ENCODE measurements at regions not wholly inside any gene's neighbourhood (a gene's known extent, or its start where the extent isn't known, plus 50 kb on each side); places are given as distances from the start of the nearest gene placed in this dataset.
"Not testable (repeated sequence)": the region's sequence is repeated elsewhere in the genome, so short reads cannot be mapped to it uniquely, and the experiment has no call there.

DNA sequence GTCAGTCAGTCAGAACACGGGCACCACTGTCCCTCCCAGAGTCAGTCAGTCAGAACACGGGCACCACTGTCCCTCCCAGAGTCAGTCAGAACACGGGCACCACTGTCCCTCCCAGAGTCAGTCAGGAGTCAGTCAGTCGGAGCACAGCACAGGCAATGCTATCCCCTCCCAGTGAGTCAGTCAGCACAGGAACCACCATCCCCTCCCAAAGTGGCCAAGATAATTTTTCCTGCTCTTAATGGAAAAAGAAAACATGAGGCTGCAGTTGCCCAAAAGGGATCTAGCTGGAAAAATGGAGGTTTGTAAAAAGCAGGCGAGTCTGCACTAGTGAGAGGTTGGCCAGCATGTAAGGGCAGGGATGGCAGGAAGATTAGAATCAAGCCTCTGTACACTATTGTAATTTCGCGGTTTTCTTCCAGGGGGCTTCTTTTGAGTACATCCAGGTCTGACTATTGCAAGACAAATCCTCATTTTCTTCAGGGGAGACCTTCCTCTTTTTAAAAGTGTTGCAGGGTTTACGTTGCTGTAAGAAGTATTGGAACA lies 213.8 kb downstream of the SIPA1L2 start:
- DNase-seq (ENCODE audit: low spot score): no peak

DNA sequence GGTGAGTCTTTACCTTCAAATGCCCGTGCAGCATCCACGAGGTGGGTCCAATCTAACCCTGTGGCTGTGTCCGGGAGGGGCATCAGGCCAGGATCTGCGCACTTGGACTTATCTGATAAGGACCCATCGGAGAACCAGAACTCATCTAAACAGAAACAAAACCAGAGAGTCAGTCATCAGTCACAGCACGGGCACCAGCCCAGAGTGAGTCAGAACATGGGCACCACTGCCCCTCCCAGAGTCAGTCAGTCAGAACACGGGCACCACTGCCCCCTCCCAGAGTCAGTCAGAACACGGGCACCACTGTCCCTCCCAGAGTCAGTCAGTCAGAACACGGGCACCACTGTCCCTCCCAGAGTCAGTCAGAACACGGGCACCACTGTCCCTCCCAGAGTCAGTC lies 214.5 kb downstream of the SIPA1L2 start:
- not testable (repeated sequence) for DNase-seq (ENCODE audit: low spot score)

DNA sequence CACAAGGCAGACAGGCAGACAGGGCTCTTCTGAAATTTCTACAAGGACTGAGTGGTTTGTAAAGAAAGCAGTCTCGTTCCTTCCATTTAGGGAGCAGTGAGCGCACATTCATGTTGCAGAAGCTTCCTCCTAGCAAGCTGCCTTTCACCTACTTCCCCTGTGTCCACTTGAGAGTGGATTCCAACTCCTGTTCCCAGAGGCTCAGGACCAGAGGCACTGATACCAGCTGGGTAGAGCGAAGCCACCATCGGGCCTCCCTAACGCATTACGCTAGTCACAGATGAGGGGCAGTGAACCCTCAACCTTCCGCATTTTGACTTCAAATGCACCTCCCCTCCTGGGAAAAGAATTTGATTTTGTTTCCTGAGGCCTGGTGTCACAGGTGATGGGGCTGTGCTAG lies 215.8 kb downstream of the SIPA1L2 start:
- DNase-seq (ENCODE audit: low spot score): no peak

DNA sequence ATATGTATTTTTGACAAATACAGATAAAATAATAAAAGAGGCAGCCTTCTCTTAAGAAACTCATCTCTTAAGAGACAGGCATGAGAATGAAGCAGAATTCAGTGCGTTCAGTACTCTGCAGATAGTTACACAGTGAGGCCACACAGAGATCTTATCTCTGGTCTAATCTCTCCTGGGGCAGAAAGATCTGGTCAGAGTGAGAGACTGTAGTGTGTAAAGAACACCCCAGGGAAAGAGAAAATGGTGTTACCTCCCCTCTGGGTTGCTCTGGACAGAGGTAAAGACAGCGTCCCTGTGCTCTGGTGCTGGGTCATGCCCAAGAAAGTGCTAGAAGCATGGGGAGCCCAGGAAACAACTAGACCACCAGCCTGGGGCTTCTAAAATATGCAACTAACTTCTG lies 216.3 kb downstream of the SIPA1L2 start:
- DNase-seq (ENCODE audit: low spot score): no peak

DNA sequence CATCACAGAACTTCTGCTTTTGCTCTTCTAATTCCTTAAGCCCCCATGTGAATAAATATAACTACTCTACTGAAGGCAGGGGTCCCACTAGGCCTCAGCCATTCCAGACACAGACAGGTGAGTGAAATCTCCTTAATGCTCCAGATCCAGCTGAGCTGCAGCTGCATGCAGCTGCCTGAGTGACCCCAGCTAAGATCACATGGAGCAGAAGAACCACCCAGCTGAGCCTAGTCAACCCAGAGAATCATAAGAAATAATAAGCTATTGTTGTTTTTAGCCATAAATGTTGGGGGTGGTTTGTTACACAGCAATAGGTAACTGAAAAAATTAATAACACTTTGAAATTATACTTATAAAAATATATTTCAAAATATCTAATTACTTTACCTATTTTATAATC lies 220.3 kb downstream of the SIPA1L2 start:
- no peak for DNase-seq (ENCODE audit: low spot score)

DNA sequence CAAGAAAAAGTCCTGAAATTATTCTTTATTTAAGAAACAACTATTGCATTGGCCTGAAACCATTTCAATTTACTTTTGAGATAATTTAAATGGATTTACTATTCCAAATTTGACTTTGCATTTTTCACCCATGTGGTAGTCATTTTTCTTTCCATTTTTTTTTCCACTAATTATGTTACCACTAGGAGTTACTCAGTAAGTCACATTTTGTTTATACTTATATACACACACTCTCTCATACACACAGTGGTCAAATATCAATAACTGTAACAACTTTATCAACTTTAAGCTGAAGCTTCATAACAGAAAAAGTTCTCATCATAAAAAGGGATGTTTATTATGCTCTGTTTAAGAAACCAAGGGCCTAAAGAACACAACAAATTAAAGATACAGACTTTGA lies 222.8 kb downstream of the SIPA1L2 start:
- no peak for DNase-seq (ENCODE audit: low spot score)

DNA sequence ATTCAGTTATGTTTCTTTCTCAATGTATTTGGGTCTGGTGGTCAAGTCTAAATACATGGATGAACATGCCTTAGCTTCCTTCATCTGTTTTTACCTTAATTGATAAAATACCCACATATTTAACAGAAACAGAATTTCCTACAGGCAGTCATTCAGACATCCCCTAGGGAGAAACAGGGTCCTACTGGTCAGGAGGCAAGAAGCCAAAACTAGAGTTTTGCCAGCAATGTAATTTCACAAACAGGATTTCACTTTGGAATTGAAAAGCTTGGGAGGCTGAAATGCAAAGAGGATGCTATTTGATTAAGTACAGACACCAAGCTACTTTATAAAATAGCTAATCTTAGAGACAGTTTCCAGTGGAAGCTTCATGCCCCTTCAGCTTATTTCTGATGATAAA lies 224.2 kb downstream of the SIPA1L2 start:
- no peak for DNase-seq (ENCODE audit: low spot score)

DNA sequence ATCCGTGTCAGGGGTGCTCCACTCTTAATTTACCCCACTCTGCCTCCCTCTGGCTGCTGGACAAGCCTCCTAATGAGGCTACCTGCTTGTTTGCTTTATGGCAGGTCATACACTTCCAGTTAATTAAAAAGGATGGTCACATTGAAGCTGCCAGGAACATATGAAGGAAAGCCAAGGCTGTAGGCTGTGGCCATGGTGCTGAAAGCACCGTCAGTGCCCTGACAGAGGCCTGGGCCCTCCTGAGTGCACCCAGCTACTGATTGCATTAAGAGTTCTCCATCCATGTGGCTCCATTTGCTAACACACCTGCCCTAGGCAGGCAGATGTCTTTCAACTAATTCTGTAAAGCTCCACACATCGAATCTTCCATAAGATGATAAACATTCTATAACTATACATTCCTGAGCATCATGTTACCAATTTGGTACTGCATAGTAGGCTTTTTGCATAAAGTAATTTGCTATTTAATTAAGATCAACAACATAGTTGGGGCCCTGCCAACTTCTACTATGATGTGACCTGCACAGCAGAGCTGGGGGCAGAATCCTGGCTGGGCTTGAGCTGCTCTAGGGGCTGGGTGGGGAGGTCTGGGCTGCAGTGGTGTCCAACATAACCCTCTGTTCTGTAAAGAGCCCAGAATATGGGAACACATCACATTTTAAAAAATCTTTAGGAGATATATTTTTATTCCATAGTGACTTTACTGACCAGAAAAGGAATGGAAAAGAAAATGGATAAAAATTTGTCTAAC lies 224.8 kb downstream of the SIPA1L2 start:
- no peak for DNase-seq (ENCODE audit: low spot score)

DNA sequence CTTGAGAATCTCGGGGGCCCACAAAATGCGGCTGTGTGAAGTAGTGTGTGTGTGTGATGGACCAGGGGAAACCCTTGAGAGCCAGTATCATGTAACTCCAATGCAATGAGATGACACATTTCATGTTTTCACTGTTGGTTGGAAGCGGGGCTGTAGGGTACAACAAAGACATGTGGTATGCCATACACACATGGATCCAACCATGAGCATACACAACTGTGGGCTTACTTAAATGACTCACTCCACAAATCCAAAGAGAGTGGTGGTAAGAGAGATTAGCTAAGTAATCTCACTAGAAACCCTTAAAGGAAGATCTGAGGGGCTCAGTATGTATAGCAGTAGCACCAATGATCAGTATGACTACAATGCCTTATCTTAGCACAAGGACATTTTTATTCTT lies 225.7 kb downstream of the SIPA1L2 start:
- no peak for DNase-seq (ENCODE audit: low spot score)

DNA sequence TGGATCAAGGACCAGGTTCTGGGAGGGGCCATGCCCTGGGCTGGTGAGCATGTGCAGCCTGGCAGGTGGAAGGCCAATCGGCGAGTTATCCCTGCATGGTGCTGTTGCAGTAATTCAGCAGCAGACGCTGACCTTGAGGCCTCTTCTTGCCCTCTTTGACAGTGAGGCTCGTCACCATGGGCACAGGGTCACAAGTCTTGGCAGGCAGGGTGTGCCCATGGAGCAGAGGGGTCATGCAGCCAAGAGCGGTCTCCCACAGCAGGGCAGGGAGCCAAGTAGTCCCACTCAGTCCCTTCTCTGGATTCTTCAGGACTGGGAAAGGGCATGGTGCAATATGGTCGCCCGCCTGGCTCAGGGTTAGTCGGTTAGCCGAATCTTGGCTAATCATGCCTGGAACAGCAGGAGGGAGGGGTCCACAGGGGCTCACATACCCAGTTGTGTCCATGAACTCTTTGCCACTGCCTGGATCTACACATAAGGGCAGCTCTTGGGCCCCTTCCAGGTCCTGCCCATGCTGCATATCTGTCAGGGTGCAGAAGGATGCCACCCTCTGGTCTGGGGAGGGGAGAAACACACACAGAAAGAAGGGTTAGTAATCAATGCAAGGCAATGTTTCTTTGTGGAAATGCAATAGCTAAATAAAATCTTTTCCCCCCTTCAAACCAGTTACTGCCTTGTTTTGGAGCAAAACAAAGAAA lies 226.8 kb downstream of the SIPA1L2 start:
- no peak for DNase-seq (ENCODE audit: low spot score)

DNA sequence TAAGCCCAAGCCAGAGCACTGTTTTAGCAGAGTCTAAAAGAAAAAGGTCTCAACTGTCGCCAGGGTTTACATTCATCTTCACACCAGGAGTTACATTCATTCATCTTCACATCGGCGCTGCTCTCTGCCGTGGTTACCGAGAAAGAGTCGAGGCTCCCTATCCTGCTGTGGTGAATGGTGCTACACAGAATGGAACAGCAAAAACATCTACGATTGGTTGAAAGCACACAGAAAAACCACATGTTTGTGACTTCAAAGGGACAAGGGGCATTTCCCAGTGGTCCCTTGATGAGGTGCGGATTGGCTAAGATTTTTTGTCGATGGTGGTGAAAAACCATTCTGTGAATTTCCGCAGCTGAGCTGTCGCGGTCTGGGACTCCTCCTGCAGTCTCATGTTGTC lies 231.1 kb downstream of the SIPA1L2 start:
- no peak for DNase-seq (ENCODE audit: low spot score)

DNA sequence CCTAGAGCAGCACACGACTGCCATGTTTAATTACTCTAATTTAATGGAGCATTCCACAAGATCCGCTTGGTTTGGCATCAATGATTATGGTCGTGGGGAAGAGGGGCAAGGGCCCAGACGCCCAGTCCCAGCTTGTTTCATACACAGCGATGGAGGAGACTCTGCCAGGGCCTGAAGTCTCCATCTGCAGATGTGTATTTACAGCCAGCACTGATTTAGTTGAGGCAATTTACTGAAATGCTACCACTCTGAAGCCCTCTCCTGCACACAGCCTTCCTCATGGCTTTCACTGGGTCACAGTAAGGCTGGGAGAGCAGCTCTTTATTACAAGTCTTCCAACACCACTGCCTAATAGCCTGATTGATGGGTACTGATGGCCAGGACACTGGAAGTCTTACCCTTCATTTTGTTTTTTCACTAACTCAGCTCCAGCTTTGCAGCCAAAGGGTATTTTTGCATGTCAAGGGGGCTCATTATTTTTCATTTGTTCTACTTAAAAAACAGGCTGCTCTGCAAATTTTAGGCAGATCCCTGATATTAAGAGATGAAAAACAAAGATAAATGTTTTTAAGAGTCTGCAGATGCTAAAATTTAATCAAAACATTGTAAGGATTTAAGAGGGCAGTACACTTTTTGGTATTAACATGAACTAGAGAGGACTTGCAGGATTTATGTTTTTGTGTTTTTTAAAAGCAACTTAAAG lies 236.3 kb downstream of the SIPA1L2 start:
- DNase-seq (ENCODE audit: low spot score): no peak

DNA sequence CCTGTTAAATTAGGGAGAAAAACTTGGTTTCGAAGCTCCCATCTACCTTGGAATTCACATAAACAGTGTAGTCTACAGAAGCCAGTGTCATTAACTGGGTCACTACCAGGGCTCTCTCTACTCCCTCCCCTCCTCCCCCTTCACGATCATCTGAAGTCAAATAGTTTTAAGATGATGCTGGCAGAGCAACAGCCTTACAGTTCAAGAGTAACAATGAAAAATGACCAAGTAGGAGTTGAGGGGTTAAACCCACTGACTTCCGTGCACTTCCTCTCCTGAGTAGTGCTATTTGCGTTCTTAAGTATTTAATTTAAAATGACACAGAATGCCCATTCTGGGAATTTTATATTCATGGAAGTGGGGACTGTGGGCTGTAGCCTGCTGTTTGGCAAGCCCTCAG lies 236.9 kb downstream of the SIPA1L2 start:
- no peak for DNase-seq (ENCODE audit: low spot score)

DNA sequence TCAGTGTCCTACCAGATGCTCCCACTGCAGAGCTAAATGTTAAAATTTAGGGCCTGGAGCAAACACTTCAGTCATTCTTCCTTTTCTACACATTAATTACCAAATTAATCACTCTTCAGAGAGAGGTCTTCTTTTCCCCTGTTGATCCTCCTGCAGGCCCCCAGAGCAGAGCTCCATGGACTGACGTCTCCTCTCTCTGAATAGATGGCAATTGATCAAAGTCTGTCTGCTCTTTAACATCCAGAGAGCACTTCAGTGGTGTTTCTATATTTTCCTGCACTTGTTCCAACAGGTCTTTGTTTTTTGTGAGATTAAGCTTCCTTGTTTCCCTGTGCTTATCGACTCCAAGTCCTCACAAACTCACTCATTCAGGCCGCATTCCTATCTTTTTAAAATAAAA lies 239.3 kb downstream of the SIPA1L2 start:
- no peak for DNase-seq (ENCODE audit: low spot score)

DNA sequence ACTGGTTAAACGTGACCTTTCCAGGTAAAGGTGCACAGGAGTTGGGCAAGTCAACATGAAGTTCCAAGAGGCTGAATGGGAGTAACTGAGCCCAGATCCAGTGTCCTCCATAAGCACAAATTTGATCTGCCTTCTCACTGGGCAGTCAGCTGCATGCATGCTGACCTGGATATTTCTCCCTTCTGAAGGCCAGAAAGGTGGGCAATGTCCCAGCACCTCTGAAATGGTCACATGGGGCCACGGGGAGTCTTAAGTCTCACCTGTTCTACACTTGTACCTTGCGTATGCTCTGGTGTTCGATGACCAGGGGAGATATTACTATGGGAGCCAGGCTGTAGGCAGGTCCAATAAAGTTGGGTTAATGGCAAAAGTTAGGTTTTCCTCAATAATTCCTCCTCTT lies 240.2 kb downstream of the SIPA1L2 start:
- no peak for DNase-seq (ENCODE audit: low spot score)

DNA sequence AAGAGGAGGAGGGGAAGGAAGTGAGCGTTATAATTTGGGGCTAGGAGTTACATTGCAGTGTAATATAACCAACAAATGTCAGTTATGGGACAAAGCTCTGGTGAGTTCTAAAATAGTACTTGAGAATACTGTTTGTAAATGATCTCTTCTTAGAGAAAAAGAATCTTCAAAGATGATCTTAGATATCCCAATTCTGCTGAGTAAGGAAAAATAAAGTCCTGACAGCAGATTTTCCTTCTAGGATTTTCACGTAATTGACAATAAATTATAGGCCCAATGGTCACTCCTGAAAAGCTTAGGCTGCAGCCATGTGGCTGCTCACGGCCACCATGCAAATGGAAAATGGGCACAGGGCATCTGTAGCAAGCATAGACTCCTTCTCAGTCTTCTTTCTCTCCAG lies 241.6 kb downstream of the SIPA1L2 start:
- no peak for DNase-seq (ENCODE audit: low spot score)

DNA sequence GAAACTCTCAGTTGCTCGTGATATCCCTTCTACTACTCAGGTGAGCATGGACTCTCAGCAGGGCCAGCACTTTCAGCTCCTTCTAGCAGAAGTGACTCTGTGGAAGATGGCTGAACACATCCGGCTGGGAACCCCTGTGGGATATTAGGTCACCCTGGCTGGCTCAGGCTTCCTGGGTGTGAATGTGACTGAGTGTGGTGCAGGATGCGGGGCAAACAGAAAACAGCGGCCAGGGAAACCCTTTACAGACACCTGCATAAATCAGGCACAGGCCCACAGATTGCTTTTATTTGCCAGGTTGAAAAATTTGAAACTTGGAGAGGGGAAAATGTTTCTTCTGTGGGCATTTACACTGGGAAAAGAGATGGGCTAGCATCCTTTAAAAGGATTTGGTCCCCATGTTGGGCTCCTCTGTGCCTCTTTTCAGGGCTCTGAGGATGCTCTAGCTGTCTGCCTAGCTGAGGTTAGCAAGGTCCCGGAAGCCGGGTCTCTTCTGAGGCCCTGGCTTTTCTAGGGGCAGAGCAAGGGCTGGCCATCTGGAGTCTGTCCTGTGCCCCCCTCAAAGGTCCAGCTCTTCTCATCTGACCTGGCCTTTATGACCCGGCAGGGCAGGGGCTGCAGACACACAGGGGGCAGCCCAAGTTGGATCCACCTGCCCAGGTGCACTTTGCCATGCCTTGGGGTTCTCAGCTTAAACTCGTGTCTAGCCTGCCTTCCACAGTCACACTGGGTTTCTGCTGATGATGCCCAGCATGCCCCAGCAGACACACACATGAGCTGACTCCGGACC lies 243.0 kb downstream of the SIPA1L2 start:
- no peak for DNase-seq (ENCODE audit: low spot score)

DNA sequence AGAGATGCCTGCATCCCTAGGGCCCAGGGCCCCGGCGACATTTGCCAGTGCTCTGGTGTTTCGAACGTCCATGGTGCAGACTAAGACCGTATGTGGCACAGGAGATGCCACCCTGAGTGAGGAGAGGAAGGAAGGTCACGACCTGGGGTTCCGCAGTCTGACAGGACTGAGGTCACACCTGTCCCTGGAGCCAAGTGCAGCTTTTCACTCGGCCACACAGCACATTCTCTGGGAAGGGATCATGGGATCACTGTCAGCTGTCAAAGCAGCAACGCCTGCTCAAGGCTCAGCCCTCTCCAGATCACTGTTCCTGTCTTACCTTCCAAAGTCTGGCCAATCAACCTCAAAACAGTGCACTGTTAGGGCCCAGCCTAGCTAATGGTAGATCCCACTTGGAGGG lies 243.6 kb downstream of the SIPA1L2 start:
- no peak for DNase-seq (ENCODE audit: low spot score)

DNA sequence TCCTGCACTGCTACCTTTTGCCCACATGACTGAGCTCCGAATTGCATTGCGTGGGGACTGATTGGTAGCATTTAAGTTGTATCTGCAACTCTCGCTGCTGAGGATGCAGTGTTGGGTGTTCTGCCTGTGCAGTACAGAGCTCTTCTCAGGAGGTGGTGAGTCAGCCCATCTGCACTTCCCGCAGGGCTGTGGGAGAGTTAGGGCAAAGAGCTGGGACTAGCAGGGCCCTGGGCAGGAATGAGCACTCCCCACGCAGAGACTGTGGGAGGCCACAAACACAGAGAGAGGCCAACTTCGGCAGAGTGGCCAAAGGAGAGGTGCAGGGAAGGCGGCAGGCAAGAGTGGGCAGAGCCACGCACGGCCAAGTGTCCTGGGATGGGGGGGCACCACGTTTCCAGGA lies 244.7 kb downstream of the SIPA1L2 start:
- peak; percentile 53 for DNase-seq (ENCODE audit: low spot score)

DNA sequence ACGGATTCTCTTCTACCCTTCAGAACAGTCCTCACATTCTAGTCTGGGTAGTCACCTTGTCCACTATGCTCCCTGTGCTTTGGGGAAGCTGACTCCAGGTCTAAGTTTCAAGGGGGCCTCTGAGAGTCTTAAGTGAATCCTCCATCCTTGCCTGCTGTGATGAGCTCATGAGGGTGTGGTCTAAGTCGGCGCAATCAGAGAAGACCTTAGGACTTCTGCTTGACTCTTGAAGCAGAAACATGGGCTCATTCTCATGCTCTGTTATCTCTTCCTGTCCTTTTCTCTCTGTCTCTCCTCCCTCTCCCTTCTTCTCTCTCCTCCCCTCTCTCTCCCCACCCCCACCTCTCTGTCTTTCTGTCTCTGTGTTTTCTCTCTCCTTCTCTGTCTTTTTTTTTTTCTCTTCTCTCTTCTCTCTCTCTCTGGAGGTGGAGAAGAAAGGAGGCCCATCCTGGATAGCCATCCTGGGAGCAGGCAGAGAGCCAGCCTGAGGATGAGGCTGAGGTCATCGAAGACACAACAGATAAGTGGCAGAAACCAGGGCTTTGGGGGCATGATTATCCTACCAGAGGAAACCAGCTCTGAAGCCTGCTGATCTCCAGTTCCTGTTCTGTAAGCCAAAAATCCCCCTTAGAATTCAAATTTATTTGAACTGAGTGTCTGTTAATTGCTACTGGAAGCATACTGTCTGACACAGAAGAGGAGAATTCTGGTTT lies 245.6 kb downstream of the SIPA1L2 start:
- no peak for DNase-seq (ENCODE audit: low spot score)

DNA sequence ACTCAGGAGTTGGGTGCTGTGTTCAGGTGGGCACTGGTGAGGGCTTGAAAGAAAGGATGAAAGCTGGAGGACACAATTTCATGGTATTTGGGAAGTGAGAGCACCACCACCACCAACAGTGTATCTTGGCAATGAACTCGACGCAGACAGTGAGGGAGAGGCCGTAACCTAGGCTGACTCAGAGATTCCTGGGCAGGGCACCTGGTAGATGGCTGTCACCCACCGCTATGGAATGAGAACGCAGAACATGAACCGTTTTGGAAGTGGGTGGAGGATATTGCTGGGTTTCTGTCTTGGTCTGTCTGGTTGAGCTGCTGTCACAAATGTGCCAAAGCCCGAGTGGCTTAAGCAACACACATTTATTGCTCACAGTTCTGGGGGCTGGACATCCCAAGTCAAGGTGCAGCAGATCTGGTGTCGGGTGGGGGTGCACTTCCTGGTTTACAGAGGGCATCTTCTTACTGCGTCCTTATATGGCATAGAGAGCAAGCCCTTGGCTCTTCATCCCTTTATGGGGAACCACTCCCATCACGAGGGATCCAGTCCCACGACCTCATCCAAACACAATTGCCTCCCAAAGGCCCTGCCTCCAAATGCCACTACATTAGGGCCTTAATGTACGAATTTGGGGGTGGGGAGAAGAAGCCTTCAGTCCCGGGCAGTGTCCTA lies 246.3 kb downstream of the SIPA1L2 start:
- no peak for DNase-seq (ENCODE audit: low spot score)

Data from COLO829 (cell line).